Testis (tissue), 2 donors: ENCODE measurements at regions not wholly inside any gene's neighbourhood (a gene's known extent, or its start where the extent isn't known, plus 50 kb on each side); places are given as distances from the start of the nearest gene placed in this dataset.

Experiments
- DNase-seq: peaks from one replicate; pipeline ENCODE4 v3.0.0-alpha.2; 2019
- H3K27ac ChIP-seq, 2 donors: fragments of 200-600 bp; sonication (generic); one replicate each; pipeline ENCODE4 v1.5.1; 2019
- H3K27me3 ChIP-seq: fragments of 200-600 bp; sonication (generic); one replicate; pipeline ENCODE4 v1.5.1; 2019
- H3K36me3 ChIP-seq: fragments of 200-600 bp; sonication (generic); one replicate; pipeline ENCODE4 v1.5.1; 2017; ENCODE audit warnings: low read depth; ENCODE audit errors: missing control alignments
- H3K4me1 ChIP-seq: fragments of 200-600 bp; sonication (generic); one replicate; pipeline ENCODE4 v1.5.1; 2019
- H3K4me3 ChIP-seq, 2 donors: fragments of 200-600 bp; sonication (generic); one replicate each; pipeline ENCODE4 v1.5.1; 2017 to 2019
- H3K9me3 ChIP-seq: fragments of 200-600 bp; sonication (generic); one replicate; pipeline ENCODE4 v1.5.1; 2017
- POLR2A ChIP-seq: fragments of 450-650 bp; IDR thresholded peaks from one replicate; pipeline ENCODE4 v1.6.1; 2017; ENCODE audit warnings: antibody characterized with exemption, mild to moderate bottlenecking, moderate library complexity
- WGBS, 2 donors: methylation state at CpG; one replicate each; pipeline ENCODE4 v1.1.5; 2018; 5-methylcytosine and 5-hydroxymethylcytosine counted together
- intact Hi-C: fragments of 100-400 bp; cut with DNase I; formaldehyde crosslinking; loops from one replicate; pipeline ENCODE4 v1.15.1; 2023; ENCODE audit warnings: low total_unique reads
- TF ChIP-seq, protein P1 (sequence below), 3 experiments: fragments of 450-650 bp in 2 of 3; fragments of 200-600 bp in 1 of 3; sonication (generic) in 1 of 3; IDR thresholded peaks; one replicate each; pipeline ENCODE4 v1.5.1; 2016 to 2019; ENCODE audit warnings: antibody characterized with exemption in 3 of 3, mild to moderate bottlenecking in 2 of 3, moderate library complexity in 1 of 3

DNA sequence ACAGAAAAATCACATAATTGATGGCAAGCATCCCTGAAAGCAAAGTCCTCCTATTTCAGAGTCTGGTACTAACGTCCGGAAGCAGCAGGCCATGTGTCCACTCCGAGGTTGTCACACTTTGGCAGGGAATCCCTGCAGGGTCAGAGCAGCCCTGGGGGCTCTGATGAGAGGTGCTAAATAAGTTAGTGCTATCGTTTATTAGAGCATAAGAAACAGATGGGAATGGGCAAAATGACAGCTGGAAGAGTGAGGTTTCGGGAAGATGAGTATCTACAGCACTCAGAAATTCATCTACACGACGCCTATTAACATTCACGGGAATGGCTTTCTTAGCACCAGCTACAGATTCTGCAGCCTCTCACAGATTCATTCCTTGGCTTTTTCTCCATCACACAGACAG, 465.4 kb upstream of the PSMD7 start:
- no peaks in the 10 kb centered on the region for H3K27me3 ChIP-seq
- no peaks in the 10 kb centered on the region for H3K4me1 ChIP-seq
- intact Hi-C loops: no loop called here
- H3K9me3 ChIP-seq: no peaks in the 10 kb centered on the region
- H3K27ac ChIP-seq: no peak overlapping the region
- H3K4me3 ChIP-seq: no peak overlapping the region
- 79 to 85% methylated on average over 8 of the region's 8 CpGs for WGBS, 2 donors
- no peaks in the 10 kb centered on the region for H3K36me3 ChIP-seq
- no peak for DNase-seq
- no peak for TF ChIP-seq POLR2A
- TF ChIP-seq, protein P1, sequence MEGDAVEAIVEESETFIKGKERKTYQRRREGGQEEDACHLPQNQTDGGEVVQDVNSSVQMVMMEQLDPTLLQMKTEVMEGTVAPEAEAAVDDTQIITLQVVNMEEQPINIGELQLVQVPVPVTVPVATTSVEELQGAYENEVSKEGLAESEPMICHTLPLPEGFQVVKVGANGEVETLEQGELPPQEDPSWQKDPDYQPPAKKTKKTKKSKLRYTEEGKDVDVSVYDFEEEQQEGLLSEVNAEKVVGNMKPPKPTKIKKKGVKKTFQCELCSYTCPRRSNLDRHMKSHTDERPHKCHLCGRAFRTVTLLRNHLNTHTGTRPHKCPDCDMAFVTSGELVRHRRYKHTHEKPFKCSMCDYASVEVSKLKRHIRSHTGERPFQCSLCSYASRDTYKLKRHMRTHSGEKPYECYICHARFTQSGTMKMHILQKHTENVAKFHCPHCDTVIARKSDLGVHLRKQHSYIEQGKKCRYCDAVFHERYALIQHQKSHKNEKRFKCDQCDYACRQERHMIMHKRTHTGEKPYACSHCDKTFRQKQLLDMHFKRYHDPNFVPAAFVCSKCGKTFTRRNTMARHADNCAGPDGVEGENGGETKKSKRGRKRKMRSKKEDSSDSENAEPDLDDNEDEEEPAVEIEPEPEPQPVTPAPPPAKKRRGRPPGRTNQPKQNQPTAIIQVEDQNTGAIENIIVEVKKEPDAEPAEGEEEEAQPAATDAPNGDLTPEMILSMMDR (IDR thresholded peaks at IDR 0.05): no peak

DNA sequence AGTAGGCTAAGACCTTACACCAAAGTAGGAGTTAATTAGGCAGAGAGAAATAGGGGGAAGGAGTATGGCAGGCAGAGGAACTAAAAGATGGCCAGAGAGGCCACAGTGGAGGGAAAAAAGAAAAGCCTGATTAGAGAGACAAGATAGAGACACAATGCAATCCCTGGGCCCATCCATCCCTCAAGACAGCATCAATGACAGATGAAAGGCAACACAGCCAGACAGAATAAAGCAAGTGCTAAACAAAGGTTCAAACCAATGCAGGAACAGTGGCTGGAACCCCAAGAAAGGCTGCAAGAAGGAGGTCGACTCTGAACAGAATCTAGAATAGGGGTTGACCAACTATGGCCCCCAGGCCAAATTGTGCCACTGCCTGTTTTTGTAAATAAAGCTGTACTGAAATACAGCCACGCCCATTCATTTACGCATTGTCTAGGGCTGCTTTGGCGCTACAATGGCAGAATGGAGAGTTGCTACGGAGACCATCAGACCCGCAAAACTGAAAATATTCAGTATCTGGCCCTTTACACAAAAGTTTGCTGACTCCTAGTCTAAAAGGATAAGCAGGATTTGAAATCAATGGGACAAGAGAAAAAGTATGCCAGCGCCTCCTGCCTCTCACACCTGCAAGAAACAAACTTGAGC, 473.3 kb upstream of the PSMD7 start:
- DNase-seq: no peak
- Histone ChIP-seq H3K9me3 (no peaks in the 10 kb centered on the region), H3K27me3 (no peaks in the 10 kb centered on the region), H3K4me3 (no peak overlapping the region), H3K4me1 (no peaks in the 10 kb centered on the region), H3K36me3 (no peaks in the 10 kb centered on the region), H3K27ac (no peak overlapping the region)
- WGBS, 2 donors: 88 to 94% methylated on average over 7 of the region's 7 CpGs
- TF ChIP-seq, protein P1 (IDR thresholded peaks at IDR 0.05): no peak
- no peak for TF ChIP-seq POLR2A
- intact Hi-C loops: no loop called here

- Histone ChIP-seq H3K4me1 (no peaks in the 10 kb centered on the region), H3K9me3 (no peaks in the 10 kb centered on the region), H3K4me3 (no peak overlapping the region), H3K27me3 (no peaks in the 10 kb centered on the region), H3K27ac (no peak overlapping the region), H3K36me3 (no peaks in the 10 kb centered on the region)
- DNase-seq: no peak
- TF ChIP-seq, protein P1 (IDR thresholded peaks at IDR 0.05): no peak
- no peak for TF ChIP-seq POLR2A
- WGBS, 2 donors: 61 to 62% methylated on average over 13 of the region's 13 CpGs
- intact Hi-C loops: no loop called here
Observed at GRCh38 chr16:73817526-73818324, 478.9 kb upstream of the PSMD7 start.

GRCh38 chr16:73813527-73813926, 483.1 kb upstream of the PSMD7 start:
- Histone ChIP-seq H3K27ac (no peak overlapping the region), H3K27me3 (no peaks in the 10 kb centered on the region), H3K4me3 (no peak overlapping the region), H3K9me3 (no peaks in the 10 kb centered on the region), H3K4me1 (no peaks in the 10 kb centered on the region), H3K36me3 (no peaks in the 10 kb centered on the region)
- DNase-seq: no peak
- 45 to 80% methylated on average over 7 of the region's 7 CpGs for WGBS, 2 donors
- TF ChIP-seq POLR2A: no peak
- TF ChIP-seq, protein P1 (IDR thresholded peaks at IDR 0.05): no peak
- intact Hi-C loops: no loop called here
